ENCODE measurements at regions not wholly inside any gene's neighbourhood (a gene's known extent, or its start where the extent isn't known, plus 50 kb on each side); places are given as distances from the start of the nearest gene placed in this dataset.
A peak's percentile ranks its signal among the peaks of the same experiment; 100 is the strongest.
"Not testable (repeated sequence)": the region's sequence is repeated elsewhere in the genome, so short reads cannot be mapped to it uniquely, and the experiment has no call there.

GRCh38 chr10:33027088-33027487, 69.1 kb upstream of the ITGB1 start:
- in situ Hi-C loops (cut with HindIII; ENCODE audit: low pct_unique_long_range_greater_than_20kb, low sequenced_read_pairs), result no loop called here
- no peak for DNase-seq (ENCODE audit: low read depth)

DNA sequence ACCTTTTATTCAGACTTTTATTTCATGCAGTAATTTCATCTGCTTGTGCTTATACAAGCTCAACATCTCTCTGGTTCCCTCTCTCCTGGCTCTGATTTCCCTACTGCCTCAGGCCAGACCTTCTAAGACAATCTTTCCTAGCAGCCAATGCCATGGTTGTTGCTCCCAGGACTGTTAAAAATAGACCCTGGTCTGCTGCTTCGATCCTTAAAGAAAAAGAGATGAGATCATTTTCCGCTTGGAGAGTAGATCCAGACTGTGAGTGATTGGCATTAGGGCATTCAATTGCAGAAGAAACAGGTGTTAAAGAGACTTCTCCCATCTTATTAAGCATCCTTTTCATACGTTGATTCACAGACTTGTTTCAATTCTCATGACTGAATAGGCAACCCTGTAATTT, 68.4 kb upstream of the ITGB1 start:
- in situ Hi-C loops (cut with HindIII; ENCODE audit: low pct_unique_long_range_greater_than_20kb, low sequenced_read_pairs), result no loop called here

DNA sequence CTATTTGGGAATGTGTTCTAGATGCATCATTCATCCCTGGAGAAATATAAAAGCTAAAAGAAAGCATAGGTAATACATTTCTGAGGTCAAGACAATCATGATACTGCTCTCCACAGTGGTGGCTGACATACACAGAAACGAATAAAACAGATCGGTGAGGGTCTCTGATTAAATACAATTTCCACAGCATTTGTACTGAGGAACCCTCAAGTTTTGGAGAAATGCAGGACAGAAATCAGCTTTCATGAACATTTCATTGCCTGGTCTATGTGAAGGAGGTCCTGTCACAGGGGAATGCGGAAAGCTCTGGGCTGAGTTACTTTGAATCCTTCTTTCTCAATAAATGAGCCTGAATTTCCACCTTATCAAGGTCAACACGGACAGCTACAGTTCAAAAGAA, 67.9 kb upstream of the ITGB1 start:
- no peak for DNase-seq (ENCODE audit: low read depth)
- in situ Hi-C loops (cut with HindIII; ENCODE audit: low pct_unique_long_range_greater_than_20kb, low sequenced_read_pairs), result no loop called here

More for the DNA sequence above, 68.4 kb upstream of the ITGB1 start:
- DNase-seq (ENCODE audit: low read depth), result no peak

- no peak for DNase-seq (ENCODE audit: low read depth)
- in situ Hi-C loops (cut with HindIII; ENCODE audit: low pct_unique_long_range_greater_than_20kb, low sequenced_read_pairs), result no loop called here
Measured at GRCh38 chr10:33025039-33025438, 67.0 kb upstream of the ITGB1 start.

- no peak for DNase-seq (ENCODE audit: low read depth)
- in situ Hi-C loops (cut with HindIII; ENCODE audit: low pct_unique_long_range_greater_than_20kb, low sequenced_read_pairs), result no loop called here
Measured at GRCh38 chr10:33022691-33023090, 64.7 kb upstream of the ITGB1 start.

DNA sequence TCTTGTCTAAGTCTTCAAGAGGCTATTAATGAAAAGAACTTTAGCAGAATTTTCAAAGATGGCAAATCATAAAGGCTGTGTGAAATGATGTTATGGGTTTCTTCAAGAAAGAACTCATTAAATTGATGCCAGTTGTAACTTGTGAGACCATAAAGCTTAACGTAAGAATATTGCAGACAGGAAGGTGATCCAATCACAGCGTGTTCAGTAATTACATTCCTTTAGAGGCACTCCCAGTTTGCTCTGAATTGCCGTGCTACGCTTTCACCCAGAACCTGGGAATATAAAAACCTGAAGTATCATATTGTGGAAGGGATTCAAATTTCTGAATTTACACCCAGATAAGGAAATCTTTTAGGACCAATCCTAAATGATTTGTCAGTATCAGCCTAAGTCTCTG, 64.1 kb upstream of the ITGB1 start:
- in situ Hi-C loops (cut with HindIII; ENCODE audit: low pct_unique_long_range_greater_than_20kb, low sequenced_read_pairs), result no loop called here
- no peak for DNase-seq (ENCODE audit: low read depth)

DNA sequence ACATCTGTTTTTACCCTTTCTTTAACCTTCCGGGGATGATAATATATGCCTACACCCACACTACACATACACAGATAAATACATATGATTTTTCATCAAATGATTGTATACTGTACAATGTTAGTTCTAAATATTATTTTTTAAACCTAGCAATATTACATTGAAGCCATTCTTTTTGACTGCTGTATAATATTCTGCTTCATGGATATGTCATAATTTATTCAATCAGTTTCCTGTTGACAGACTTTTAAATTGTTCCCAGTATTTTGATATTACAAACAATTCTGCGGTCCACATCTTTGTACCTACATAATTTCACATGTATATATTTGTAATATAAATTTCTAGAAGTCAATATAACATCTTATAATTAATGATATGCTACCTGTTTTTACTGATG, 59.0 kb upstream of the ITGB1 start:
- no peak for DNase-seq (ENCODE audit: low read depth)
- in situ Hi-C loops (cut with HindIII; ENCODE audit: low pct_unique_long_range_greater_than_20kb, low sequenced_read_pairs), result no loop called here

DNA sequence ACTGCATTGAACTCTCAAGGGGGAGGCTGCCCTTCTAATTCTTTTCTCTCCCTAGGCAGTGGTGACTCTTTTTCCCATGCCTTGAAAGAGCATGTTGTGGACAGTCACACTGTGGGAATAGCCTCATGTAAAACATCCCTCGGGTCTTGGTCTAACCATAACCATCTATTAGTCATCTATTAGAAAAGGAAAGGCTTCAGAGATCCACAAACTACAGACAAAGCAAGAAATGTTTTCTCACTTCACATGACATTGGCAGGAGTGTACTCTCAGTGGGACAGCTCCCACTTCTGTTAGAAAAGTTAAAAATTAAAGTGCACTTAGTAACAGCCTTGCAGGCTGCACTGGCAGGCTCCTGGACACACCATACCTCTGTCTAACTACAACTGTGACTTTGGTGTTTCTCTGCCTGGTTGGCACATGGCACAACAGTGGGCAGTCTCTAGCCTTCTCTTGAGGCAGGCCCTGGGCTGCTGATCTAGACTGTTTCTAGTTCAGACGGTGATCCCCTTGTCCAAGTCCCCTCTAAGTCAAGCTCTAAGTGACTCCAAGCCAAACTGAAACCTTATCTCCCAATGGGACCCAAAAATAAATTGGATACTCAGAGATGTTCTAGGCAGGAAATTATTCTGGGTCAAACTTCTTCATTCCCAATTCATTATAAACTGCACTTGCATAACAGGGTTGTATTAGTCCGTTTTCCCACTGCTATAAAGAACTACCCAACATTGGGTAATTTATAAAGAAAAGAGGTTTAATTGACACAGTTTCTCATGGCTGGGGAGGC, 57.9 kb upstream of the ITGB1 start:
- in situ Hi-C loops (cut with HindIII; ENCODE audit: low pct_unique_long_range_greater_than_20kb, low sequenced_read_pairs), result no loop called here

GRCh38 chr10:33013331-33013730, 55.3 kb upstream of the ITGB1 start:
- in situ Hi-C loops (cut with HindIII; ENCODE audit: low pct_unique_long_range_greater_than_20kb, low sequenced_read_pairs), result not testable (repeated sequence)

More for the DNA sequence above, 57.9 kb upstream of the ITGB1 start:
- peak; percentile 84 for DNase-seq (ENCODE audit: low read depth)

DNA sequence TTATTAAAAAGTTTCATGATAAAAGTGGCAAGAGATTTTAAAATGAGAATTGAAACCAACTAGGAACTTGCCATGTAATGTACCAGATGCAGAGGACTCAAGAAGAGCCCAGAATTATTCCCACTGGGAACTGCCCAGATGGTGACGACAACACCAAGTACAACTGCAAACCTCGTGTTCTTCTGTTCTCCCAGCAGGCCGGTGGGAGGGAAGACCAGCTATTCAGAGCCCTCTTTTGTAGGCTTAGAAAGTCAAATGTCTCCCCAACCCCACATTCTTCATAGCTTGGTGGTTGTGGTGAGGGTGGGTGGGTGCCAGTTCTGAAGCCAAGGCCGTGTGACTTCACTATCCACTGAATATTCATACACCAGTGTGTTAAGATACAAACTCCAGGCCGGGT, 54.3 kb upstream of the ITGB1 start:
- no peak for DNase-seq (ENCODE audit: low read depth)
- in situ Hi-C loops (cut with HindIII; ENCODE audit: low pct_unique_long_range_greater_than_20kb, low sequenced_read_pairs), result no loop called here

More at GRCh38 chr10:33013331-33013730, 55.3 kb upstream of the ITGB1 start:
- not testable (repeated sequence) for DNase-seq (ENCODE audit: low read depth)

GRCh38 chr10:33010132-33011037, 52.4 kb upstream of the ITGB1 start:
- peak; percentile 98 for DNase-seq (ENCODE audit: low read depth)
- in situ Hi-C loops (cut with HindIII; ENCODE audit: low pct_unique_long_range_greater_than_20kb, low sequenced_read_pairs), result no loop called here

DNA sequence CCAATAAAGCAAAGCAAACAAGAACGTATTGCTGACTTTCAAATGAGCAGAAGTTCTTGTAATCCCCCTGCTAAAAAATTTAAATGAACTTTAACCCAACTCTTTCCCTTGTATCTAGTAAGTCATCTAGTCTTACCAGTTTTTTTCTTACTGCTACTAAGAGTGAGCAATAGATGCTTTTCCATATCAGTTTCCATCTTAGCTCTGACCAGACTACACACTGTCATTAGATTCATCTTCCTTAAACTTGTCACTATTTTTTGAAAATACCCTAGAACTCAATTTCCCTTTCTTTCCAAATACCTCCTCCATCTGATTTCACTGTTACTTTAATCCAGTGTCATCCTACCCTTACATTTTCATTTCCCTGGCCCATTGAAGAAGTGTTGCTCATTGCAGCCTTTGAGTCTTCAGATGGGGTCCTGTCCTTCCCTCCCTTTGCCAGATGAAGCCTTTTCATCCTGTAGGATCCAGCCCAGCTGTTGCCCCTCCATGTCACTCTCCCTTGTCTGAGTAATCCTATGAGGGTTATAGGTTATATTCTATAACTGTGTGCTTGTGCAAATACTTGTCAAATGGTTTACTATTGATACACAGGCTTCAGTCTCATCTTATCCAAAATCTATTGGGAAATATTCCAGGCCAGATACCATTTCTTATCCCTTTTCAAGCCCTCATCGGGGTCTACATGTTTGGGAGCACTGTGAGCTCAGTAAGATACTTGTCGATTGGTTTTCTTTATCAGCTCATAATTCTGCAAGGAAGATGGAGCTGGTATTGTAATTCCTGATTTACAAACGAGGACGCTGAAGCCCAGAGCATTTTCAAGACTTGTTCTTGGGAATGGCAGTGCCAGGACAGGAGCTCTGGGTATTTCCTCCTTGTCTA, 51.5 kb upstream of the ITGB1 start:
- no peak for DNase-seq (ENCODE audit: low read depth)
- in situ Hi-C loops (cut with HindIII; ENCODE audit: low pct_unique_long_range_greater_than_20kb, low sequenced_read_pairs), result loop anchor here (5.0 kb wide), 1 partner anchor 52 kb away; the partner anchor contains the start of gene ITGB1

DNA sequence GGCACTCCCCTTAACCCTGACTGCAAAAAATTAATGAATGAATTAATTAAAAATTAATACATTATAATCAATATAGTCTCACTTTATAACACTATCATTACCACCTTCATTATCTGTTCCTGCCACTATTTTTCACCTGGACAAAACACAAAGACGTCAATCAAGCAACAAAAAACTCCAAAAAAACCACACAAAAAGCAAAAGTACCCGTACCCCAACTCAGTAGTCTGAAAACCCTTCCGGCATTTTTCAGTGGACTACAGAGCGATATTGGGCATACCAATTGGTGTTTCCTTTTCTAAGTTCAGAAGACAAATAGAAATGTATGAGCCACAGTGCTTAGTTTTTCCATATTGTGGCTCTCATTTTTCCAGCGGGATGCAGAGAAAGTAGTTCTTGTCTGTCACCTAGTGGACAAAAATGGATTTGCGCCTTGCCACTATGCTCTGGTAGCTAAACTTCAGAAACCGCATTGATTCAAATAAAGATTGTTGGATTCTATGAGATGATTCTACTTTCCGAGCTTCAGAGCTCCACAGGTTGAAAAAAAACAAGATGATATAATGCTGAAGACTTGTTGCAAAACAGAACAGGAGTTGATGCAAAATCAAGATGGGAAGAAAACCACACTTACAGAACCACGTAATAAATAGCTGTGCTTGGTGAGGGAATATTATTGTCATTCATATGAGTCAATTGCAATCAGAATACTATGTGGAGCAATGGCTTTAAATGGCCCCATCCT, 50.6 kb upstream of the ITGB1 start:
- DNase-seq (ENCODE audit: low read depth), result peak; percentile 79
- in situ Hi-C loops (cut with HindIII; ENCODE audit: low pct_unique_long_range_greater_than_20kb, low sequenced_read_pairs), result loop anchor here (5.0 kb wide), 1 partner anchor 51 kb away; the partner anchor contains the start of gene ITGB1

DNA sequence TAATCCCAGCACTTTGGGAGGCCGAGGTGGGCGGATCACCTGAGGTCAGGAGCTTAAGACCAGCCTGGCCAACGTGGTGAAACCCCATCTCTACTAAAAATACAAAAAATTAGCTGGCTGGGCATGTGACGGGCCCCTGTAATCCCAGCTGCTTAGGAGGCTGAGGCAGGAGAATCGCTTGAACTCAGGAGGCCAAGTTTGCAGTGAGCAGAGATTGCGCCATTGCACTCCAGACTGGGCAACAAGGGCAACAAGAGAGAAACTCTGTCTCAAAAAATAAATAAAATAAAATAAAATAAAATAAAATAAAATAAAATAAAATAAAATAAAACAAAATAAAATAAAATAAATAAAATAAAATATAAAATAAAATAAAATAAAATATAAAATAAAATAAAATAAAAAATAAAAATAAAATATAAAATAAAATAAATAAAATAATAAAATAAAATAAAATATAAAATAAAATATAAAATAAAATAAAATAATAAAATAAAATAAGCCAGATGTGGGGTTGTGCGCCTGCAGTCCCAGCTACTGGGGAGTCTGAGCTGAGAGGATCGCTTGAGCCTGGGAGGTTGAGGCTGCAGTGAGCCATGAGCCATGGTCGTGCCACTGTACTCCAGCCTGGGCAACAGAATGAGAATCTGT, 49.8 kb upstream of the ITGB1 start:
- in situ Hi-C loops (cut with HindIII; ENCODE audit: low pct_unique_long_range_greater_than_20kb, low sequenced_read_pairs), result loop anchor here (5.0 kb wide), 1 partner anchor 51 kb away; the partner anchor contains the start of gene ITGB1
- not testable (repeated sequence) for DNase-seq (ENCODE audit: low read depth)

Data from Caki2 (cell line).